HG02852 (cell line): ENCODE measurements at regions not wholly inside any gene's neighbourhood (a gene's known extent, or its start where the extent isn't known, plus 50 kb on each side); places are given as distances from the start of the nearest gene placed in this dataset.
A peak's percentile ranks its signal among the peaks of the same experiment; 100 is the strongest.

ENCODE experiments used
- ATAC-seq: cut with Tn5 transposase; IDR thresholded peaks from one replicate; pipeline ENCODE4 v1.9.1; 2021; ENCODE audit warnings: mild to moderate bottlenecking, moderate library complexity; ENCODE audit not compliant: unreplicated experiment

- ATAC-seq = no peak
Measured at GRCh38 chr9:107161338-107161737, 121.7 kb upstream of the RAD23B start.

- no peak for ATAC-seq
Measured at GRCh38 chr9:107163370-107163769, 119.7 kb upstream of the RAD23B start.

GRCh38 chr9:107169796-107170195 lies 113.3 kb upstream of the RAD23B start:
- ATAC-seq = no peak

- ATAC-seq = no peak
Measured at GRCh38 chr9:107170801-107171200, 112.3 kb upstream of the RAD23B start.

GRCh38 chr9:107172160-107172978 lies 110.7 kb upstream of the RAD23B start:
- ATAC-seq = peak; percentile 69

- ATAC-seq = peak; percentile 58
Measured at GRCh38 chr9:107172979-107173347, 110.1 kb upstream of the RAD23B start.

- ATAC-seq = no peak
Measured at GRCh38 chr9:107173422-107174180, 109.5 kb upstream of the RAD23B start.

- ATAC-seq = no peak
Measured at GRCh38 chr9:107174441-107174840, 108.6 kb upstream of the RAD23B start.

GRCh38 chr9:107175041-107175440 lies 108.0 kb upstream of the RAD23B start:
- no peak for ATAC-seq

- ATAC-seq = no peak
Measured at GRCh38 chr9:107175816-107176435, 107.2 kb upstream of the RAD23B start.

GRCh38 chr9:107176436-107177151 lies 106.5 kb upstream of the RAD23B start:
- no peak for ATAC-seq

- peak; percentile 45 for ATAC-seq
Measured at GRCh38 chr9:107177243-107177839, 105.7 kb upstream of the RAD23B start.

- ATAC-seq = no peak
Measured at GRCh38 chr9:107177857-107178256, 105.2 kb upstream of the RAD23B start.

- no peak for ATAC-seq
Measured at GRCh38 chr9:107178293-107178692, 104.8 kb upstream of the RAD23B start.

GRCh38 chr9:107180206-107180605 lies 102.9 kb upstream of the RAD23B start:
- no peak for ATAC-seq

- no peak for ATAC-seq
Measured at GRCh38 chr9:107183176-107183575, 99.9 kb upstream of the RAD23B start.

- ATAC-seq = no peak
Measured at GRCh38 chr9:107188376-107188775, 94.7 kb upstream of the RAD23B start.

GRCh38 chr9:107190061-107190935 lies 92.8 kb upstream of the RAD23B start:
- ATAC-seq = no peak

GRCh38 chr9:107190936-107191290 lies 92.2 kb upstream of the RAD23B start:
- no peak for ATAC-seq

- no peak for ATAC-seq
Measured at GRCh38 chr9:107193251-107193650, 89.8 kb upstream of the RAD23B start.
